NCI-H146 treated with DMSO at 0.1 percent for 48 hours (cell line): ENCODE measurements at regions not wholly inside any gene's neighbourhood (a gene's known extent, or its start where the extent isn't known, plus 50 kb on each side); places are given as distances from the start of the nearest gene placed in this dataset.

Experiments used
- DNase-seq: peaks from one replicate; lab custom pipeline; 2025; ENCODE audit not compliant: unreplicated experiment; lab: John Stamatoyannopoulos, UW

DNA sequence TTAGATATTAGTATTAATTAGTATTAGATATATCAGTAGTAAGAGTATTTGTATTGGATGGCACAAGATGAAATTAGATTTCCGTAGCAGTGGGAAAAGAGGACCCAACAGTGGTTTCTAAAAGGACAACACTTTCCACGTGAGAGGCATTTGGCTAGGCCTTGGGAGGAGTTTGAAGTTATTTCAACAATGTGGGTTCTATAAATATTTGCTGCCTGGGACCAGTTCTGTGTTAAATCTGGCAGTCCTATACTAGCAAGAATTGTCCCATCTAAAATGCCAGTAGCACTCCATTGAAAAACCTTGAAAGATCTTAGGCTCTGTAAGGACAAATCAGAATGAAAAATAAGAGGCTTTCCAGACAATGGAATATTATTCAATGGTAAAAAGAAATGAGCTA, 347.1 kb upstream of the DNAJC19 start:
- no peak for DNase-seq

DNA sequence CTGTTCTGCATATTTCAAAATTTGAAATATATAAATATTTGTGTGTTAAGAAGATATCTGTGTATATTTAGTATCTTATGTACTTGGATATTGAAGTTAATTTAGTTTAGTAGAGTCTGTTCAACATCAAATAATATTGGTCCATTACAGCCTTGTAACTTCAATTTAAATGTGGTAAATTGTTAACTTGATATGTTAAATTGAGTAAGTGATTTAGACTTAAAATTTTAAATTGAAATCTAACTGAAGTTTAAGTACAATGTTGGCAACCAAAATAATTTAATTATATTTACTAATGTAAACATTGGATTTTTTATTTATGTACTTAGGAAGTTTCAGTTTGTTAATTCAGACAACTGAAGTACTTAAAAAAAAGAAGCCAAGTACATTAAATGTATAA, 343.9 kb upstream of the DNAJC19 start:
- DNase-seq: no peak

DNA sequence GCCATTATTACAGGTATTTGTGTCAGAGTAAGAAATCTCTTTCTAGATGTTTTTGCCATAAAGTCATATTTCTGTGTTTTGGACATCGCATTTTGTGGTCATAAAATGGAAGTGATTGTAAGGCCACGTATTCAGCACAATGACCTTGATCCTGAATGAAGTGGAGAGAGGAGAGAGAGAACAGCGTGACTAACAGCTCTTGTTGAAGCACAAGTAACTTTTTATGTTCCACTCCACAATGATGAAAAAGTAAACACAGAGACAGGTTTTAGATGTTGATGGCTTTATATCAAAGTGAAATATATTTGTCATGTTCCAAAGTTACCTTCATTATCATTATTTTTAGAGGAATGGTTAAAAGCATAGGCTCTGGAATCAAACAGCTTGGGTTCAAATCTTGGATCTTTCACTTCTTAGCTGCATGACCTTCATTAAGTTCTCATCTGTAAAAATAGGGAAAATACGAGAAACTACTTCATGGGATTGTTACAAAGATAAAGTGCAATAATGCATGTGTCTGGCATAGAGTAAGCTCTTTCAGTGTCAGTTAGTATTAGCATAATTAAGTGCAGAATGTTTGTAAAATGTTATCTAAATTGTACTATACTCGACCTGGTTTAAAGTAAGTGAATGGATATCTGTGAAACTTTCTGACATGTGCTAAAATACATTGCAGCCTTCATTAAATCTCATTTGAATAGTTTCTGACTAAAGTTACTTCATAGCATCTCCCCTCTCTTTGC, 341.5 kb upstream of the DNAJC19 start:
- no peak for DNase-seq

DNA sequence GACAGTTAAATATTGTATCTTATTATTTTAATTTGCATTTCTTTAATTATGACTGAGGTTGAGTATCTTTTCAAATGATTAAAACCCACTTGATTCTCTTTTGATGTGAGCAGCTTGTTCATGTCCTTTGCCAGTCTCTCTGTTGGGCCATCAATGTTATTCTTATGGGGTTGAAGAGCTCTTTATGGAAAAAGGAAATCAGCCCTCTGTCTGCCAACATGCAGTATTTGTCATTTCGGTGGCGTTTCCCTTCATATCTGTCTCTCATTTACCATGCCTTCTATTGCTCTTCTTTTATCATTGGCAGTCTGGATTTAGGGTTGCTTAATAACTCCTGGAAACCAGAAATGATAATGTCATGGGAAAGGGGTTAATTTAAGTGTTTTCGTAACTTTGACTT, 340.7 kb upstream of the DNAJC19 start:
- DNase-seq: no peak

DNA sequence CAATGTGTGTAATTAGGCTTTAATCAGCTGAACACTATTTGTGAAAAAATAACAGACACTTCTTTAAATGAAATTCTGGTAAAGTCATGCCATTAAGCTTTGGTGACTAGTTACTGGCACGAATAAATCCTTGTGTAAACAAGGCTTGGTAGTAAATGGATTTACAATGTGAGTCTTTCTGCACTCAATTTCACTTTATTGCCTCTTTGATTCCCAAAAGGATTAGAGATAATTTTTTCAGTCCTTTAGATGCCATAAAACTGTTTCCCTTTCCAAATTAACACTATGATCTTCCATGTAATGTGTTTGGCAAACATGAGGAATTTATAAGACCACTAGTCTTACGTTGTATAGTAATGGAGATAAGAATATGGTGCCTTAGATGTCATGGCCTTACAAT, 339.5 kb upstream of the DNAJC19 start:
- peak; percentile 87 for DNase-seq

DNA sequence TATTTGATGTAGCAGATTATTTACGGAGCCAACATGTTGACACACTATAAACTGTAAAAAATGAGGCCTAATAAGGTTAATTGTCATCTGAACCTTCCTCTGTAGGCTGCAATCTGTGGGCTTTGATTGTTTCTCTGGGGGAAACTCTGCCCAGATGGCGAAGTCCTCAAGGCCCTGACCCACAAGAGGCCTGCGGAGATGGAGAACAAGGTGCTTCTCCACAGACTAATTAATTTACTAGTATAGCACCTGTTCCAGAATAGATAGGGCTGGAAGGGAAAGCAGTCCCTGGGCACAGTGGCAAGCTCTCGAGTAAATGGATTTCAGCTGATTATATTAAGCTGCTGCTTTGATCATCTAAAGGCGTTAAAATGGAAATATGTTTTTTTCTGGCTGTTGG, 338.8 kb upstream of the DNAJC19 start:
- DNase-seq: peak; percentile 92

DNA sequence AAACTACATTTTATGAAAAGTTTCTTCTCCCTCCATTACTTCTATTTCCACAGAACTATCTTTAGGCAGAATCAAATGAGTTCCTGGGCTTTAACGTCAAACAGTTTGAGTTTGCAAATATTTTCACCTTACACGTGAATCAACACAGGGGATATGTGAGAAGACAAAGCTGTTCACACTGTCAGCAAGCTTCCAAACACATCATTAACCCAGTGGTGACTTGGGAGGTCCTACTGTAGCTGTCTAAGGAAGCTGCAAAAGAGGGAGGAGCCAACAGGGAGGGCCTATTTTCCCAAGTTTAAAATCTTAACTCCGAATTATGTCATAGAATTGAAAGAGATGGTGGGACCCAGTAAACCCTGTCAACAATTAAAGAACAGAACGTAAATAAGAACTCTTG, 337.8 kb upstream of the DNAJC19 start:
- DNase-seq: peak; percentile 58

DNA sequence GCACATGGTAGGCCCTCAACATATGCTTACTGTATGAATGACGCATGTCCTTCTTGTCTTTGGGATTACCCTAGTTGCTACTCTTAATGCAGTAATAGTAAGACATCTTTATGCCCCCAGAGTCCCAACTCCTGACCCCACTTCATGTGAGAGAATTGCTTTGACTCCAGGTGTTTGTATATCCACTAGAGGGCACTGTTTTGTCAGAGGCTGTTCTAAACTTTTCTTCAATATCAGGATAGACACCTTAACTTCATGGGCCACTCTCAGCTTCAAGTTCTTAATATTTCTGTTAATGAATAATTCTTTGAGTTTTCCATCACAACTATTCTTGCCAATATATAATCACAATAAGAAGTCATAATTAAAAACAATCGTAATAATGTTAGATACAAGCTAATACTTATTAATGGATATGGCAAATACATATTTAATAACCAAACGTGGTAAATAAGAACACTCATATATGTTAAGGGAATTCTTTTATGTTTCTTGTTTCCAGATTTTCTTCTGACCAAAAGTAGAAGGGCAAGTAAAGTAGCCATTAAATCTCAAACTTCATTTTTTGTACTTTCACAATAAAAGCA, 337.2 kb upstream of the DNAJC19 start:
- peak; percentile 91 for DNase-seq

DNA sequence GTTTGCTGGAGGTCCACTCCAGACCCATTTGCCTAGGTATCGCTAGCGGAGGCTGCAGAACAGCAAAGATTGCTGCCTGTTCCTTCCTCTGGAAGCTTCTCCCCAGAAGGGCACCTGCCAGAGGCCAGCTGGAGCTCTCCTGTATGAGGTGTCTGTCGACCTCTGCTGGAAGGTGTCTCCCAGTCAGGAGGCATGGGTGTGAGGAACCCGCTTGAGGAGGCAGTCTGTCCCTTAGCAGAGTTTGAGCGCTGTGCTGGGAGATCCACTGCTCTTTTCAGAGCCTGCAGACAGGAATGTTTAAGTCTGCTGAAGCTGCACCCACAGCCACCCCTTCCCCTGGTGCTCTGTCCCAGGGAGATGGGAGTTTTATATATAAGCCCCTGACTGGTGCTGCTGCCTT, 335.0 kb upstream of the DNAJC19 start:
- DNase-seq: peak; percentile 53

DNA sequence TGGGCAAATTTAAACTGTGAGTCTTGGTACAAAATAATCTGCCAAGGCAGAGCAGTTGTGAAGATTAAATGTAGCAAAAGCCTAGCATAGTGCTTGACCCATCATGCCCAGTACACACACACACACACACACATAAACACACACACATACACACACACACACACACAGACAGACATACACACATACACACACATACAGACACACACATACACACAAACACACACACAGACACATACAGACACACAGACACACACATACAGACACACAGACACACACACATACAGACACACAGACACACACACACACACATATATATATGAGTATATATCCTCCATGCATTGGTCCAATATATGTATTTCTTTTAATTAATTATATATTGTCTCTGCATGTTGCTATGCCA, 328.8 kb upstream of the DNAJC19 start:
- DNase-seq: no peak

DNA sequence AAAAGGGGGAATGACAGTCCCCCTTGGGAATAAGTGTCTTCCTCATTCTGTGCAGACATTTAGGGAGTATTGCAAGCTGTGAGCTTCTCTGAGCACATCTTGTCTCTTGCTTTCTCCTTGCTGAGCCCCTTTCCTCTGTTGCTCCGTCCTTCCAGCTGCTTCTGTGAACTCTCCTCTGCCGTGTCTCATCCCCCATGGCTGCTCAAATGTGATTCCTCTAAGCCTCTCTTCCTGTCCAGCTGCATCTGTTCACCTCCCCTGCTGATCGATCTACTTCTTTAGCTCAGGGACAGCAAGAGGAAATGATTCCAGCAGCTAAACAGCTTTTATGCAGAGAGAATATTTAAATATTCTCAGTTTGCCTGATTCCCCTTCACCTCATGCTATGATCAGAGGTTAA, 328.0 kb upstream of the DNAJC19 start:
- DNase-seq: peak; percentile 99

DNA sequence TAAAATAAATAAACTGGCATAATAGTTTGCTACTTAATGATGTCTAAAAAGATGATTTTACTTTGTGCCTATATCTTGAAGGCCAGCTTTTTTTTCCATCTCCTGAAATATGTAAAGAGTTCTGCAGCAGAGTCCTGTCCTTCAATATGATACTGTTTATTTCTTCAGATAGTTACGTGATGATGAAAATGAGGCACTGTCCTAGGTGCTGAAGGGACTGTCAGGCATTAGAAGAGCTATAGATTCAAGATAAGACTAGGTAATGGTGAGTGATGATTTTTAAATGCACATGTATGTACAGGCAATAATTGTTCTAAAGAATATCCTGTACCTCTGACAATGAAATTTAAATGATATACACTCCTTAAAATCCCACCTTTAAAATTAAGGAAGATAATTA, 326.9 kb upstream of the DNAJC19 start:
- peak; percentile 82 for DNase-seq

DNA sequence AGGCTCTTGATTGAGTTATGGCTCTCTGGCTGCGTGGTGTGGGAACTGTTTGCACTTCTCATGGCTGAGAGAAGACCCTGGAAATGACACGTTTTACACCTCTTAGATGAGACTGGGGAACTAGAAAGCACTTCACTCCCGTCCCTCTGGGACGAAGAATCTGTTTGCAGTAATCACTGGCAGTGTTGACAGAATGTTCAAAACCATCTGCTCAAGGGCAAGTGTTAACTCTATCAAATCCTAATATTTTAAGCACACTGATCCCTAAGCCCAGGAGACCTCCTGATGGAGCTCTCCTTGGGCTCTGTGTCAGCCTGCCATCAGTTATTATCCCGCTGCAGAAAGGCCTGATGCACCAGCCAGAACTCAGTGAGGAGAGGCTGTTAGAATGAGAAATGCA, 323.8 kb upstream of the DNAJC19 start:
- peak; percentile 88 for DNase-seq

DNA sequence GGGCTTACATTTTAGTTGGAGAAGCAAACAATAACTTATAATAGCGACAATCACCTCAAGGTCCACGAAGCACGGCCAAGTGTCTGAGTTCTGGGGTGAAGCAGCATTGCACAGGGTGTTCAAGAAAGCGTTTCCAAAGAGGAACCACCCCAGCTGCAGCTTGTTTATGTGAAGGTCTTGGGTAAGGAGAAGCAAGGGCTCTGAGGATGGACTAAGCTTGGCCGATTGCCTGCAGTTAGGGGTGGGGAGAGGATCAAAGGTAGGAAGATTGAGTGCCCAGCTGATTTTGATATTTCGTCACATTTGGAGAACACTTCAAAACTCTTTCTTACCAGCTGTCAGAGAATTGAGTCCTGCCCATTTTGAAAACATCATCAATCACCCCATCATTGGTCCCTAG, 321.6 kb upstream of the DNAJC19 start:
- peak; percentile 63 for DNase-seq

DNA sequence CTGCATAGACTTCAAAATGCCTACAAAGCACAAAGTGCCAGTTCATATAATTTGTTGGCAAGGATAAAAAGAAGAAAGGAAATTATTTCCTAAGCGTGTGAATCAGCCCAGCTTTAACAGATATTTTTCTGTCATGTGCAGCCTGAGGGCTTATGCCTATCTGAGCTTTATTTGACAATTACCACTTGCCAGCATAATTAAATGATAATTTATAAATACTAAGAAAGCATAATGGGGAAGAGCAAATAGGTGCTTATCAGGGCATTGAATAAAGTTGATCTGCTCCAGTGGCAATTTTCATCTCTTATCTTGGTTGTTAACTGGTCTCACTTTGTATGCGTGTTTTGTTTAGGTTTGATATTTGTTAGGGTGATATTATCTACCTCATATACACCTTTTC, 313.4 kb upstream of the DNAJC19 start:
- peak; percentile 100 for DNase-seq

DNA sequence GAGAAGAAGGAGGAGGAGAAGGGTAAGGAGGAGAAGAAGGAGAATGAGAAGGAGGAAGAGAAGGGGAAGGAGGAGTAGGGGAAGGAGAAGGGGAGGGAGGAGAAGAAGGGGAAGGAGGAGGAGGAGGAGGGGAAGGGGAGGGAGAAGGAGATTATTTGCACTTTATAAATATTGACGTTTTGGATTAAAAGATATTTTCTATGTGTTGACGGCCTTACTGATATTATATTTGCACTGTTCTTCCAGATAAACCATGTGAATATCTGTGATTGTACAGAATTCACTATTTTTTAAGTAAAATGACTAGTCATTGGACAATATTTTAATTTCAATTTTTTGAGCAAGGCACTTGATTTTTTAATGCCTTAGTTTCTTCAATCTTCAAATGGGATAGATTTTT, 310.5 kb upstream of the DNAJC19 start:
- no peak for DNase-seq

DNA sequence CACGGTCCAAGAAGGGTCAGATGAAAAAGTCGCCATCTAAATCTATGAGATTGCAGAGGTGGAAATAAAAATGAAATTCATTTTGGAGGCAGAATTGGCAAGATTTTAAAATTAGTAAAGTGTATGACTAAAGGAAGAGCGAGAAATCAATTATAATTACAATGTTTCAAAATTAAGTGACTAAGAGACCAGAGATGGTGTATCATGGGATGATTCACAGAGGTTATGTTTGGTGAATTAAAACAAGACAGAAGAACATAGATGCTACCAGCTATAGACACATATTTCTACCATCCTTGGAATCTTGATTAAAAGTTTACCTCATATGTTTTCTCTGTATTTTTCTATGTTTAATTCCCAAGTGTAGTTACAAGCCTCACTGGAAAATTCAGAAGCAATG, 308.9 kb upstream of the DNAJC19 start:
- no peak for DNase-seq

DNA sequence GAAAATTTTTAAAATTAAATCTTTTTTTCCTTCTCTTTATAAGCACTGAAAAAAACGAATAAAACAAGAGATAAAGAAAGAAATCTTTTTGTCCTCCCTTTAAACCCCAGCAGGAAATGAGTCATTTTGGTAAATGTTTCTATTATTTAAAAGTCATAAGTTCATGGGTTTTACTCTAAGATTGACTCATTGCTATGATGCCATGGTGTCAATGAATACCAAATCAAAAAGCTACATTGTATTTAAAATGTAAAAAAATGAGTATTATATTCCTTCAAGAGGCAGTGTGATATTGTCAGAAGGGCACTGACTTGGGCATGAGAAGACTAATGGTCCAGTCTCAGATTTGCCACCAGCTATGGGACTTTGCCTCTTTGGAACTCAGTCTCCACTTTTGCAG, 303.4 kb upstream of the DNAJC19 start:
- DNase-seq: no peak

DNA sequence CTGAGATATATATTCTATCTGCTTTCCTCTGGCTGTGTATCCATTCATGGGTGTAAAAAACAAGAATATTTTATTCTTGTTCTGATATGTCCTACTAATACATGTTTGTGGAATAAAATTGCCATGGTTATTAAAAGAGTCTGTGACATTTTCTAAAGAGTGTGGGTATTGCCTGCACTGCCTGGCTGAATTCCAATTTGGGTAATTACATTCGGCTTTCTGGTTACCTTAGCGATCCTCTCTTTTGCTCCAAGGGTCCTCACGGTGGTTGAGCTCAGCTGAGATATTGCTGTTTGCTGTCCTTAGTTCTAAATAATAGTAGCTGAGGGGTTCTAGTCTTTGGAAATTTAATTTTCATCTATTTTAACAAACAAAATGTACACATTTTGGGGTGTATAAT, 301.4 kb upstream of the DNAJC19 start:
- peak; percentile 88 for DNase-seq

DNA sequence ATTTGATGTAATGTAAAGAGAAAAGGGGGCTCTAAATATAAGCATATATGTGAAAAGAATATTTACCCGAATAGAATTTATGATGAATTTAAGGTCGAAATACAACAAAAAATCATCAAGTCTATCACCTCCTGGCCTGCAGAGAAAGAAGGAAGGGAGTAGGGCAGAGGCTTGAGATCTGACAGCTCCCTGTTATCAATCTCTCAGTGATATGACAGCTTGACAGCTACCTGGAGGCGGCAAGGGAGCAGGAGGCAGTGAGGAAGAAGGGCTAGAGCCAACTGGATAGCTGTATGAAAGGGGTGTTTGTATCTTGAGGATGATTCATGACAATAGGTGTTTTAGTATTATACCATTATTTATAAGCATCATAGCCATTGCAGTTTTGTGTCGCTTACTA, 299.8 kb upstream of the DNAJC19 start:
- no peak for DNase-seq

DNA sequence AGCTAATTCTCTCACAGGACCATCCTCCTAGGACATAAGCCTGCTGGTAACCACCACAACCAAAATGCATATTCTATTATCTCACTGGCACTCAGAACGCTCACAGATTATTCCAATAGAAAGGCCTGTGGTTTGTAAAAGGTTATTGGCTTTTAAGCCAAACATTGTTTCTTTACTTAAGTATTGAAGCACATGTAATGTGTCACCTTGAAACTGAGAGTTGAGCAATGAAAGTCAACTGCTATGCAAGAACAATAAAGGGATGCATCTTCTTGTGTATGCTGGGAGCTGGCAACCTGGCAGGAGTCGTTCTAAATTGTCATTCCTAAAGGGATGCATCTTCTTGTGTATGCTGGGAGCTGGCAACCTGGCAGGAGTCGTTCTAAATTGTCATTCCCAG, 298.6 kb upstream of the DNAJC19 start:
- no peak for DNase-seq

DNA sequence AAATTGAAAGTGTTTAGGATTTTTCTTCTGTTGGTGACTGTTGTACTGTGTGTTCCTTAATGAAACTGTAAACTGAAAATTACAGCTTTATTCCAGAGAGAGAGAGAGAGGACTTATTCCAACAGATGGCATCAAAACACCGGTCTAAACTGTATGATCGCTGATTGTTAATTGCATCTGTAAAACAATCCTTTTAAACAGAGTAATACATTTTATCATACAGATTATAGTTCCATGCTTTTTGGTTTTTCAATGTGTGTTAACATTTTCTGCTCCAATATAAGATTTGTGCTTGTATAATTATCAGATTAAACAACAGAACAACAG, 289.7 kb upstream of the DNAJC19 start:
- peak; percentile 94 for DNase-seq
